Medulla oblongata (tissue), 1 donor: ENCODE measurements at regions not wholly inside any gene's neighbourhood (a gene's known extent, or its start where the extent isn't known, plus 50 kb on each side); places are given as distances from the start of the nearest gene placed in this dataset.
"Not testable (repeated sequence)": the region's sequence is repeated elsewhere in the genome, so short reads cannot be mapped to it uniquely, and the experiment has no call there.

Experiments used
- DNase-seq: peaks from one replicate; pipeline ENCODE4 v3.0.0-alpha.2; 2015; ENCODE audit errors: extremely low spot score

DNA sequence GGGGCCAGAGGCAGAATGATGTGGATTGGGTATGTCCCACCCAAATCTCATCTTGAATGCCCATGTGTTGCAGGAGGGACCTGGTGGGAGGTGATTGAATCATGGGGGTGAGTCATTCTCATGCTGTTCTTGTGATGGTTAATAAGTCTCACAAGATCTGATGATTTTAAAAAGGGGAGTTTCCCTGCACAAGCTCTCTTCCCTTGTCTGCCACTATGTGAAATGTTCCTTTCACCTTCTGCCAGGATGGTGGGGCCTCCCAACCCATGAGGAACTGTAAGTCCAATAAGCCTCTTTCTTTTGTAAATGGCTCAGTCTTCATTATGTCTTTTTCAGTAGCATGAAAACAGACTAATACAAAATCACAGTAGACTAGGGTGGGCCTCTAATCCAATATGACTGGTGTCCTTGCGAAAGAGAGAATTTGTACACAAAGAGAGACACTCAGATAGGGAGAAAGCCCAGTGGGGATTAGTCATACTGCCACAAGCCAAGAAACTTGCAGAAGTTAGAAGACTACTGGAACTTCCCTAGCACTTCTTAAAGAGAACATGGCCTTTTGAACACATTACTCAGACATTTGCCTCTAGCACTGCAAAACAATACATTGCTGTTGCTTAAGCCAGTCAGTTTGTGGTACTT lies 68.4 kb downstream of the ANXA1 start:
- no peak for DNase-seq

DNA sequence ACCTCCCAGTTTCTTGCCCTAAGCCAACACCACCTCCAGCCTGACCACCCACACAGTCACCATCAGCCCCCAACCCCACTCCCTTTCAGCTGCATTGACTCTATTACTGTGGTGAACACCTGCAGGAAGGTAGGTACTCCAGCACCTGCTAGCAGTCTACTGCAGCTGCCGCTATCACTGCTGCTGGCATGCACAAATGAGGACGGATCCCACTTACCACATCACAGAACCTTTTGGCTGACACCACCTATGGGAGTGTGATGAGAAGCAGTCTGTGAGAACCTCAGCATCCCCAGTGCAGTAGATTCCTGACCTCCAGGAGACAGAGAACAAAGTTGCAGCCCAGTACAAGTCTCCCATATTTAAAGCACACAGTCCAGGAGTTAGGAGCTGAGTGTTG lies 71.9 kb downstream of the ANXA1 start:
- no peak for DNase-seq

DNA sequence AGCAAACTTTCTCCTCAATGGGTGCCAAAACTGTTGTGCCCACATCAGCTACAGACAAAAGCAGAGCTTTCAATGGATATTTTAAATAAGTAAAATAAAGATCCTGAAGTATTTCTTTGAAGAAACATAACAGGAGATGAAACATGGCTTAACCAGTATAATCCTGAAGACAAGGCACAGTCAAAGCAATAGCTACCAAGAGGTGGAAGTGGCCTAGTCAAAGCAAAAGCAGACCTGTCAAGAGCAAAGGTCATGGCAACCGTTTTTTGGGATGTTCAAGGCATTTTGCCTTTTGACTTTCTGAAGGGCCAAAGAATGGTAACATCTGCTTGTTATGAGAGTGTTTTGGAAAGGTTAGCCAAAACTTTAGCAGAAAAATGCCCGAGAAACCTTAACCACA lies 77.9 kb downstream of the ANXA1 start:
- no peak for DNase-seq

DNA sequence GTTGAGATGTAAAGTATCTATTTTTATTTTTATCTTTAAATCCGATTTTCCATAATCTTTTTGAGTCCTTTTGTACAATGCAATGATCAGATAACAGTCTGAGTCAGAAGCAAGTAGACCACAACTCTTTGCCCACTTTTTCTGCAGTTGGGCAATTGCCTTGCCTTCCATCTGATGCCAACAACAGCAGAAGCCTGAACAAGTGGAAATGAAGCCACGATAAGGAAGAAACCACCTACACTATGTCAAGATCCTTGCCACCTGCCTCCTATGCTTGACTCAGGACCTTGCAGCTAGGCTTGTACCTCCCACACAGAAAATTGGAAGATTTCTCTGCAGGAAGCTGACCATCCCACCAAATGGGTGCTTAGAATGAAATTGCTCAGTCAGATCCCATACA lies 78.6 kb downstream of the ANXA1 start:
- no peak for DNase-seq

DNA sequence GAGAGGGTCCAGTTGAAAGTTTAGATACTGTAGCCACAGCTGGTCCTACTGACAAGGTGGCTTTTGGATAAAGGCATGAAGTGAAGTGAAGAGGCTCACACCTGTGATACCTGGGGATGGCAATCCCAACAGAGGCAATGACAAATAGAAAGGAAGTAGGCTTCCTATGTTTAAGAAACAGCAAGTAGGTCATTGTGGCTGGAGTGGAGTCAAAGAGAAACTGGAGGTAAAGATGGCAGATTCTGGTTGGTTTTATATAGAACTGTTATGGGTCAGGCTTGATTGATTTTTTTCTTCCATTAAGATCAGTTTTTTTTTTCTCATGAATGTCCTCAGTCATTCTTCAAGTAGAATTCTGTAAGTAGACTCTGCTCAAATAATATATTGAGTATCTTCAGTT lies 79.5 kb downstream of the ANXA1 start:
- DNase-seq: no peak

DNA sequence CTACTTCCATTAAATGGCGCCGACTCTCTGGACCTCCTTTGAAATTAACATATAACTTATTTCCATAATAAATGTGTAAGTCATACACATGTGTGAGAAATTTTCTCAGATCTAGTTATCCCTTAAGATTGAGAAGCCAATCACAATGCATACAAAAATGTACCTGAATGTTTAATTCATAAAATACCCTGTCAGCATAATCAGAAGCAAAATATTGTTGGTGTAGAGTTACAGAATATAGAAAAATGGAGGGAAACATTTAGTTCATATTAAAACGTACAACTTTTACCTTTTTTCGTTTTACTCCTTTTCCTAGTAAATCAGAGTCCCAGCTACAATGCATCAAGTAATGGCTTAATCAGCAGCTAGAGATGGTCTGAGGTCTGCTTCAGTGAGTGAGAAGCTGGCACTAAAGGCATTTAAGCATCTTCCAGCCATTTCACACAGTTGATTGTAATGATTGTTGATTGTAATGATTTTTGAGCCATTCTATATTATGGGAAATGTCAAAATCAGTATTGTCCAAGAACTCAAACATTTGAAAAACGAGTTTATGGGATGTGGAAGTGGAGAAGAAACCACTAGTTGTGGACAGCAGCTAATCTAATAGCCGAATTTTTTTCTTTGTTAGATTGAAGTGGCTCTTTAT lies 81.8 kb downstream of the ANXA1 start:
- DNase-seq: no peak

DNA sequence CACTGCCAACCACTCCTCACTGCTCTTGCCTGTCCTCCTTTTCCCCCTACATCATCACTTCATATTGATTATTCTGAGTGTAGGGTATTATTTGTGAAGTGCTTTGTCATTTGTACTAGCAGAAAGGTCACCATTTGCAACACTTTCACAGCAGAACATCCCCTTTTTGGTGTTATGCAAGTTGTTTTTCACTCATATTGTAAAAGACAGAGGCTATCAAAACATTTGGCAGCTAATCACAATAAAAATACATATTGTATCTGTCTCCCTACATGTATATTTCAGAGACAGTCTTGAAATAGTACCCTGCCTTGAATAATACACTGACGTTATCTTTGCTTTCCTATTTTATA lies 82.3 kb downstream of the ANXA1 start:
- DNase-seq: no peak

DNA sequence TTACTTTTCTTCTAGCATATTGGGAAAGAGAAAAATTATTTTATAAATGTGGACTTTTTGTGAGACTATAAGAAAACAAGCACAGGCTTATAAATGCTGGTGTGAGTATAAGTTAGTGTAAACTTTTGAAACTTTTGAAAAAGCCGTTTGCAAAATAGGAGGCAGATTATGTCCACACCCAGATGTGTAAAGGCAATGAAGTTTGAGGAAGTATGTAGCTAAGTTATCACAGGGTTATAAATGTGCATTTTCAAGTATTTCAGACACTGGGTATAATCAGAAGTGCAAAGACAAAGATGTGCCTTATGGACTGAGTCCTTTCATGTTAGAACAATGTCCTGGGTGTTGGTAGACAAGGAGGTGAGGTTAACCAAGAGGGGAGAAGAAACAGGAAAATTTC lies 85.5 kb downstream of the ANXA1 start:
- no peak for DNase-seq

DNA sequence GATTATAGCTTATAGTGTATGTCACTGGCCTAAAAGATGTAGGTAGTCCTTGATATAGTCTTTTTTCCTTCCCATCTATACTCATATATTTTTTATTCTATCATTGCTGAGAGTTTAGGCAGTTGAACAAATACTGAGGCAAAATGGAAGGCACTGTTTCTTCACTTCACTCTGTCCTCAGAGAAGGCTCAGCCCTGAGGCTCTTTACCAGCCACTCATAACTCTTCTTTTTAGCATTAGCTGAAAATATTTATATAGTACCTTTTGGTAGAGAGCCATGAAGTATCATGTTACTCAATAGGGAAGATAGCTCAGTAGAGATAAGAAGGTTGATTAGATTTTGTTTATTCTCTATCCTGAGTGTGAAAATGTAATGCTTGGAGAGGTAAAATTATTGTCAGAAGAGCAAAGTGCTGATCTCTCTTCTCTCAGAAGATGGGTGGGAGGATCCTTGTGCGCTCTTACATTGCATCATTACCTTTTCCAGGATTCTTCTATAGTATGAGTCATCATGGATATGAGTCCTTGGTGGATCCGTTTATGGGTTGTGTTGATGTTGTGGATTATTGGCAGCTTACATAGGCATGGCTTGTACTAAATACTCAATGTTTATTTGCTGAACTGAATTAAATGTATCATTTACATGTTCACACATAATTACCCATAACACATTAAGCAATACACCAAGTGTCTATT lies 88.1 kb downstream of the ANXA1 start:
- no peak for DNase-seq

DNA sequence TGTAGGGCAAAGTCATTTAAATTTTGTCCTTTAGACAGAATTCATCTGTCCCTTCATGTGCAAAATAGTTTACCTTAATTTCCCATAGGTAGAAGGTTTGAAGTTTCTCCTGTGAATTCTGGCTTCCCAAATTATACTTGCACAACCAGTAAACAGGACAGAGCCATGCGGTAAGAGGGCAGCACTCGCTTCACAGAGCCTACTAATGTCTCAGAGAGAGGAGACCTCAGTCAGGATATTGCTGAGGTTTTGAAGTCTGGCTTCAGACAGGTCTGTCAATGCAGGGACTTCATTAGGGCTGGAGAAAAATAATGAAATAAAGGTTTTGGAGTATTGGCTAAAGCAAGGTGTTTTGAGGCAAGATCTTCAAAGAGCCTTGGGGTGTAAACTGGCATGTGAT lies 91.4 kb downstream of the ANXA1 start:
- no peak for DNase-seq

DNA sequence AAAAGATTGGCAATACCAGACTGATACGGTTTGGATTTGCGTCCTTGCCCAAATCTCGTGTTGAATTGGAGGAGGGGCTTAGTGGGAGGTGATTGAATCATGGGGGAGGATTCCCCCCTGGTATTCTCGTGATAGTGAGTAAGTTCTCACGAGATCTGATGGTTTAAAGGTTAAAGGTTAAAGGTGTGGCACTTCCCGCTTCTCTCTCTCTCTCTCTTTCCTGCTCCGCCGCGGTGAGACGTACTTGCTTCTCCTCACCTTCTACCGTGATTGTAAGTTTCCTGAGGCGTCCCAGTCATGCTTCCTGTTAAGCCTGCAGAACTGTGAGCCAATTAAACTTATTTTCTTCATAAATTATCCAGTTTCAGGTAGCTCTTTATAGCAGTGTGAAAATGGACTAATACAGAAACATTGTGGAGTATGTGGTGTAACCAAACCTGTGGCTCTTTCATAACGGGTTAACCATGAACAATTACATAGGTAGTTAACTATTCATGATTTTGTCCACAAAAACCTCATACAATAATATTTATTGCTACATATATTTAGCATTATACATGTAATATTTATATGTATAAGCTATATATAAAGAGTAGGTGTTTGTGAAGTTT lies 107.5 kb downstream of the ANXA1 start:
- no peak for DNase-seq

DNA sequence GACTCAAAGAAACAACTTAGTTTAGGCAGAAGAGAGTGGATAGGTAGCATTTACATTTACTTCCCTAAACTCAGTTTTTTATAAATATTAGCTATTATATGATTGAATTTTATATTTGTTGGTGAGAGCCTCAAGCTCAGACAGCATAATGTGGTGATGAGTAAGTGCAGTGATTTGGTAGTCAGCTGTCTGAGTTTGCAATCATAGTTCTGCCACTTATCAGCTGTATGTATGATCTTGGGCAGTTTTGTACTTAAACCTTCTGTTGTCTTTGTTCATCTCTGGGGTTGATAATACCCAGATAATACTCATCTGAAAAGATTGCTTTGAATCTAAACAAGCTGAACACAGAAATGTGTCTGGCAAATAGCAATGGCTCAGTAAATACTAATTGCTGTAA lies 108.8 kb downstream of the ANXA1 start:
- DNase-seq: no peak

DNA sequence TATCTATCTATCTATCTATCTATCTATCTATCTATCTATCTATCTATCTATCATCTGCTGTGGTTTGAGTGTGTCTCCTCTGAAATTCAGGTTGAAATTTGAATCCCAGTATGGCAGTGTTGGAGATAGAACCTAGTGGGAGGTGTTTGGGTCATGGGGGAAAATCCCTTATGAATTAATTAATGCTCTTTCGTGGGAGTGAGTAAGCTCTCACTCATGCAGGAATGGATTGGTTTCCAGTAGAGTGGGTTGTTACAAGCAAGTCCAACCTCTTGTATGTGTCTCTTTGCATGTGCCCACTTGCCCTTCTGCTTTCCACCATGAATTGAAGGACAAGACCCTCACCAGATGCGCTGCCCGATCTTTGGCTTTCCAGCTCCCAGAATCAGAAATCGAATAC lies 113.0 kb downstream of the ANXA1 start:
- no peak for DNase-seq

DNA sequence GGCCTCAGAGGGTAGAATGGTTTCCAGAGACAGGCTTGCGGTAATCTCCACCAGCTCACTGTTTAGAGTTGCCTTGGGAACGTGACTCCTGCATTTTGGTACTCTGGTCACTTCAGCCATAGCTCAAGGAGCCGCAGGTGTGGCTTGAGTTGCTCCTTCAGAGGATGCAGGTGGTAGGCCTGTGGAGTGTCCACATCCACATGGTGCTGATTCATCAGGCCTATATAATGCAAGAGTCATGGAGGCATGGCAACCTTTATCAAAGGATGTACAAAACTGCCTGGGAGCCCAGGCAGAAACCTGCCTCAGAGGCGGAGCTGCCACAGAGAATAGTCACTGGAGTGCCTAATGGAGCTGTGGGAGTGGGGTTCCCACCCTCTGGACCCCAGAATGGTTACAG lies 114.2 kb downstream of the ANXA1 start:
- no peak for DNase-seq

DNA sequence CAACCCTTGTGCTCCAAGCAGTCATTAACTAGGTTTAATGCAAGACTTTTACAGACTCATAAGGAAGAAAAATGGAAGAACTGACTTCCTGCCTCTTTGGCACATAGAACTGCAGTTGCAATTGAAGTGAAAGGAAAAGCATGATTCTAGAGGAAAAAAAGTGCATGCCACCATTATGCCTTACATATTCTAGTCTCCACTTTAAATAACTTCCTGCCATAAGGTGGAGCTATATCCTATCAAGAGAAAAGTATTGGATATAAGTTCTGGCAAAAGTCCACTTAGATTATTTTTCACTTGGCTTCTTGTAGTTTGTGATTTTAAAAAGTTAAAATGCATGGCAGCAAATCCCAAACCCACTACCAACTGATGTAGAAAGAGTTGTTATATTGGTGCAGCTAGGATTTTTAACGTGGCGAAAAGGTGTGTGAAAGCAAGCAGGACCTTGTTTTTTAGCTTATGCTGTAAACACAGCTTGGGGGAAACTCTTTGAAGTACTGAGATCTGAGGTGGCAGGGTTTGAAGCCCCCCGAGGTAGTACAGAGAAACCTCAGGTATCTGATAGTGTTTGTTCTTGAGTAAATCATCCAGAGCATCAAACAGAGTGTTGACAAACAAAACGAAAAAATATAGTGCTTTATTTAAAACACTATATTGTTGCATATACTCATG lies 117.9 kb downstream of the ANXA1 start:
- DNase-seq: peak; percentile 42

DNA sequence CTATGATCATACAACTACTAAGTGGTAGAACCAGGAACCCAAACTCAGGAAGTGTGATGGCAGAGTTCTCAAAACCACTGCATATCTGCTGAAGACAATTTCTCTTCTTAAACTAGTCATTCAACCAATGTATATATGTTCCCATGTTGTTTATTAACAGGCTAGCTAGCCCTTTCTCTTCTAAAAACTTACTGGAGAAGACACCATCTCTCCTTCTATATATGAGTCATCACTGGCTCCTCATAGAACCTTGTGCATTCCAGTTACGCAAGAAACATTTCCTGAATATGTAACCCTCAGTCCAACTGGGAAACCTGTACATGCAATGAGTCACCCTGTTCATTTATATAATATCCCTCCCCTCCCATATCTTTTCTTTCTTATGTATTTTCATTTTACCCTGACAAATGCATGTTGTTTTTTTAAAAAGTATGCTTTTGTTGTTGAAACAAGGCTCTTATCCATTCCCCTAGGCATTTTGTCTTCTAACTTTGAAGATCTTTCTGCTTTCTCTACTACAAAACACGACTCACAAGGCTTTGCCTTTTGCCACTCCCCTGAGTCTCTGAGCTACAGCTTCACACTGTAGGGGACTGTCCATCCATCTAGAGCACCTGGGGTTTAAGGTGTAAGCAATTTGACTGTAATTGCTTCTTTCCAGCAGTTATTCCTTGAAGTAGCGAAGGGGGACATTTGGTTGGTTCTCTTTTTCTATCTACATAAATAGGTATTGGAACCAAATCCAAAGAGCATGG lies 119.5 kb downstream of the ANXA1 start:
- DNase-seq: no peak

DNA sequence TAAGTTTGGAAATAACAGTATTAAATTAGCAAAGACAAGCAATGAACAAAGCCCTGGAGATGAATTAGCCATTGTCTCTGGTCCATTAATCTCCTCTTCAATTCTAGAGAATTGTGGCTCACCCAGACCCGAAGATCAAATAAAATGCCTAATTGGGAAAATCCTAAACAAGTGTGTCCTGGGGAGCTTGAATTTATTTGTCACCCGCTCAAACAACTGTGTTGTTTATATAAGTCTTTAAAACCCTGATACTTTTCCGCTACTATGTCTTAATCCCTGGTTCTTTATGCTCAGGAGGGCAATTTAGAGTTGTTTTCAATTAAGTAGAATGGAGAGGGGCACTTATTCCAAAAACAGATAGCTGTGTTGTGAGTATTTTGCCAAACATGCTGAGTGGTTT lies 128.4 kb downstream of the ANXA1 start:
- no peak for DNase-seq

DNA sequence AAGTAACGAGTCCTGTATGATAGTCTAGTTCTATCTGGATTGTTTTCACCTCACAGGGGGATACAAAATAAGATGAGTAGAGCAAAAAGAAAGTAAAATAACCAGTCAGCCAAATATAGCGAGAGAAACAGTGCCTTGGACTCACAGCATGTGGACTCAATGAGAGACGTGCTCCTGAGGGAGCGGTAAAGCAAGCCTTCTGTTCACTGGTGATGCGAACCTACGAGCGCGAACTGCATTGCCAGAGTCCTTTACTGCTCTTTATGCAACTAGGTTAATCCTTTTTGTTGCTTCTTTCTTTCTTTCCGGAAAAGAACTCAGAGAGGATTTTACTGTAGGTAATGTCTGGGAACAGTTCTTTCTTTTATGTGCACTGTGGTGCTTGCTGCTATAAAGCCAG lies 132.7 kb downstream of the ANXA1 start:
- no peak for DNase-seq

DNA sequence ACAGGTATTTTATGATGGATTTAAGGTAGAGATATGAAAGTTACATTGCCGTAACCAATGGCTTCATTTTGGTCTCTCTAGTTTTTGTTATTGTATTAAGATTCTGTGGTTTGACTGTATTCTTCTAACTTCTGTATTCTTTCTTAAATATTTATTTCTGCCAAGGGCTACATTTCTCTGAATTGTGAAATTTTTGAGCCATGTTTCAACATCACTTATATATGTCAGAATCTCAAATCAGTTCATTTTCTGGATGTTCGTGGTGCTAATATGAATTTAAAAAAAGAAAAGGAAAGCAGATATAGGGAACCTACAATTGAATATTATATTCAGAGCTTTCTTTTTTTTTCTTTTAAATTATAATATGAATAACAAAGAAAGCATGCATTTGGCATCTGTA lies 142.7 kb downstream of the ANXA1 start:
- no peak for DNase-seq

DNA sequence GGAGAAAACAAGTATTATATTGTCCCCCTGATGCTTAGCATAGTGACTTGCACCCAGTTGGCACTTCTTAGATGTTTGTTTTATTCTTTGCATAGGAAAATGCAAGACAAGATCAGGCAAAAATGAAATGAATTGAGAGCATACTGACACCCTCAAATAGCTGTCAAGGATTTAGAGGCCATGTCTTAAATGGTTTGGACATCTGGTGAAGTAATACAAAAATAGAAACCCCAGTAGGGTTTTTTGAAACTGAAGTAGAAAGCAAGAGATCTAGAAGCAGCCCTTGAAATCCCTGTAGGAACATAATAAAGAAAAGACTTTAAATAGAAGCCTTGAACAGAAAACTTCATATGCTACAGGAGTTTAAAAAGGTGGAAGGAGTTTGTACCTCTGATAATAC lies 174.3 kb downstream of the ANXA1 start:
- no peak for DNase-seq

DNA sequence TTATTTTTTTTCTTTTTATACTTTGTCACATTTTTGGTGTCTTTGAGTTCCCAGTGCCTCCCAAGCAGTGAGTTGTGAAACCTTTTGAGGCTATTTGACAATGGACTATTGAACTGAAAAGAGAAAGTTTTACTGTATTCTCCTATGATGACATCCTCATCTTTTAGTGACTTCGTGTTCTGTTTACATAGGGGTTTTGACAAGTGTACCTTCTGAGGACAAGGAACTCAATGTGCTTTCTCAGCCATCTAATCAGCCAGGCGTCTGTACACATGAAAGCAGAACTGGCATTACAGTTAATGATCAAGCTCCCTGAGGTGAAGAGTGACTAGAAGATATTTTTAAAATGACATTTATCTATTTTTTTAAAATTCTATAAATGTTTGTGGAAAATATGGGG lies 175.5 kb downstream of the ANXA1 start:
- no peak for DNase-seq

DNA sequence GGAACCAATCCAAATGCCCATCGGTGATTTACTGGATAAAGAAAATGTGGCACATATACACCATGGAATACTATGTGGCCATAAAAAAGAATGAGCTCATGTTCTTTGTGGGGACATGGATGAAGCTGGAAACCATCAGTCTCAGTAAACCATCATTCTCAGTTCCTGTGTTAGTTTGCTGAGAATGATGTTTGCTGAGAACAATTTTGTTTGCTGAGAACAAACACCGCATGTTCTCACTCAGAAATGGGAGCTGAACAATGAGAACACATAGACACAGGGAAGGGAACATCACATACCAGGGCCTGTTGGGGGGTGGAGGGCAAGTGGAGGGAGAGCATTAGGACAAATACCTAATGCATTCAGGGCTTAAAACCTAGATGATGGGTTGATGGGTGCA lies 185.5 kb downstream of the ANXA1 start:
- DNase-seq: not testable (repeated sequence)
